NT2/D1 (cell line): ENCODE measurements at regions not wholly inside any gene's neighbourhood (a gene's known extent, or its start where the extent isn't known, plus 50 kb on each side); places are given as distances from the start of the nearest gene placed in this dataset.

Source experiments
- SUZ12 ChIP-seq: IDR thresholded peaks from 2 replicates; pipeline ENCODE4 v1.6.1; 2011; ENCODE audit not compliant: insufficient read length, insufficient read depth; ENCODE audit errors: extremely low read depth
- YY1 ChIP-seq: IDR thresholded peaks from 2 replicates; pipeline ENCODE4 v1.6.1; 2011; ENCODE audit not compliant: insufficient read length, insufficient read depth
- ZNF274 ChIP-seq: IDR thresholded peaks from 2 replicates; pipeline ENCODE4 v1.6.1; 2011; ENCODE audit warnings: mild to moderate bottlenecking, low read depth, low read length

DNA sequence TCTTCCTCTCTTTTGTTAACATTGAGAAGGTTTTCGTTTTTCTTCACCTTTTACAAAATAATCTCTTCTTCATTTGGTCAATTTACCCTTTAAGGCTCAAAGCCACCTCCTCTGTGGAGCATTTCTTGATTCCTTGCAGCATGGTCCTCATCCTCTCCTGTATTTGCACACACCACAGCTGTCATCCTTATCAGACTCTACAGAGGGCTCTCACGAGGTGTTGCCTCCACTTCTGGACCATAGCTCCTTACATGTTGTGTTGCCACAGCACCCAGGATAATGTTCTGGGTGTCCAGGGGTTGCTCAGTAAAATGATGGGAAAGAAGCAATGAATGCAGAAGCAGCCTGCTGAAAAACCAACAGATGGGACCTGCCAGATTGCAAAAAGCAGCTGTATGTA is 192.8 kb downstream of the SH2D4B start:
- TF ChIP-seq SUZ12 = no peak
- no peak for TF ChIP-seq YY1
- no peak for TF ChIP-seq ZNF274
